Keratinocyte (primary cell): ENCODE measurements at regions not wholly inside any gene's neighbourhood (a gene's known extent, or its start where the extent isn't known, plus 50 kb on each side); places are given as distances from the start of the nearest gene placed in this dataset.
"Not testable (repeated sequence)": the region's sequence is repeated elsewhere in the genome, so short reads cannot be mapped to it uniquely, and the experiment has no call there.

Source experiments
- CTCF ChIP-seq, 3 experiments: IDR thresholded peaks in 1 of 3; conservative IDR thresholded peaks in 1 of 3; optimal IDR thresholded peaks in 1 of 3; 2 replicates in 2 of 3; 3 replicates in 1 of 3; pipeline versions ENCODE3 to v1.5.1; 2011; ENCODE audit warnings: low read length in 3 of 3, mild to moderate bottlenecking in 3 of 3, moderate library complexity in 2 of 3, control low read depth in 1 of 3, inconsistent platforms in 1 of 3; ENCODE audit not compliant: insufficient read depth in 2 of 3; ENCODE audit errors: extremely low read depth in 1 of 3
- EZH2 ChIP-seq: IDR thresholded peaks from one replicate; pipeline ENCODE4 v1.6.1; 2012; ENCODE audit warnings: inconsistent platforms, mild to moderate bottlenecking, low read length, moderate library complexity

- not testable (repeated sequence) for TF ChIP-seq EZH2; CTCF (optimal IDR thresholded peaks at IDR 0.05 in 1 of 3, IDR thresholded peaks at IDR 0.05 in 1 of 3, conservative IDR thresholded peaks at IDR 0.05 in 1 of 3; ENCODE audit: extremely low read depth in 1 of 3, insufficient read depth in 2 of 3, low read length in 3 of 3)
These were observed 102.6 kb downstream of the FHIP1A start for GRCh38 chr4:151511548-151511947.
